Cardiac muscle cell (in vitro differentiated cells and primary cell): ENCODE measurements at regions not wholly inside any gene's neighbourhood (a gene's known extent, or its start where the extent isn't known, plus 50 kb on each side); places are given as distances from the start of the nearest gene placed in this dataset.

Source experiments
- DNase-seq, 2 donors: peaks; one replicate each; pipeline versions ENCODE4 v3.0.0 to v3.0.0-alpha.2; 2010 to 2017; ENCODE audit warnings: low read depth in 1 of 2, low spot score in 1 of 2
- H3K27ac ChIP-seq: fragments of 200-600 bp; sonication (generic); 2 replicates; pipeline ENCODE4 v1.5.1; 2016
- H3K27me3 ChIP-seq: fragments of 200-600 bp; sonication (generic); 2 replicates; pipeline ENCODE4 v1.6.0; 2016; ENCODE audit warnings: control low read depth
- H3K36me3 ChIP-seq: fragments of 200-600 bp; sonication (generic); 2 replicates; pipeline ENCODE4 v1.5.1; 2016; ENCODE audit warnings: control low read depth
- H3K4me1 ChIP-seq: fragments of 200-600 bp; sonication (generic); 2 replicates; pipeline ENCODE4 v1.8.1; 2017; ENCODE audit warnings: low read depth, mild to moderate bottlenecking, mixed run types
- H3K4me3 ChIP-seq: fragments of 200-600 bp; sonication (generic); 2 replicates; pipeline ENCODE4 v1.5.1; 2016; ENCODE audit warnings: mild to moderate bottlenecking
- H3K9me3 ChIP-seq: fragments of 200-600 bp; sonication (generic); 2 replicates; pipeline ENCODE4 v1.5.1; 2017; ENCODE audit warnings: low read depth, mild to moderate bottlenecking, control low read depth
- TF ChIP-seq, protein P1 (sequence below): IDR thresholded peaks from 2 replicates; pipeline ENCODE4 v1.5.1; 2012; ENCODE audit warnings: low read depth, mild to moderate bottlenecking, low read length

DNA sequence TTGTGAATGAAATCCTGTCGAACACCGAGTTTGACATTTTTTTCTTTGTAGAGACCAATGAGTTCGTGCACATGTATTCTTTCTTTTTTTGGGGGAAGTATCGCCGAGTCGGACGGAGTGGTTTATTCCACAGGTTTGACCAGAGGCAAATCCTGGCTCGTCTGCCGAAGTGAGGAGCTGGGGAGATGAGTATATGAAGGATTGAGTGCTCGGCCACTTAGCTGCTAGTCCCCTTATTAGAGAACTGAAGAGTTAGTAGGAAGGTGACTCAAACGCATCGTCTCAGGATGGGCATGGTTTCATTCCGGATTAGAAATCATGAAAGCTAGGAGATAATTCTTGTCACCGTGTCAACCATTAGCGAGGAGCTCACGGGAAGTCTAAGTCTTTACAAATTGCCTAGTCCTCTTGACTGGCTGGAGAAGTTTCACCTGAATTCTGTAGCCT lies 154.7 kb upstream of the GOLIM4 start:
- Histone ChIP-seq H3K9me3 (no peaks in the 10 kb centered on the region), H3K4me3 (peak overlapping the region; percentile 90), H3K36me3 (no peaks in the 10 kb centered on the region), H3K27ac (no peak overlapping the region), H3K4me1 (peaks cover 17% of the 10 kb centered on the region), H3K27me3 (no peaks in the 10 kb centered on the region)
- TF ChIP-seq, protein P1, sequence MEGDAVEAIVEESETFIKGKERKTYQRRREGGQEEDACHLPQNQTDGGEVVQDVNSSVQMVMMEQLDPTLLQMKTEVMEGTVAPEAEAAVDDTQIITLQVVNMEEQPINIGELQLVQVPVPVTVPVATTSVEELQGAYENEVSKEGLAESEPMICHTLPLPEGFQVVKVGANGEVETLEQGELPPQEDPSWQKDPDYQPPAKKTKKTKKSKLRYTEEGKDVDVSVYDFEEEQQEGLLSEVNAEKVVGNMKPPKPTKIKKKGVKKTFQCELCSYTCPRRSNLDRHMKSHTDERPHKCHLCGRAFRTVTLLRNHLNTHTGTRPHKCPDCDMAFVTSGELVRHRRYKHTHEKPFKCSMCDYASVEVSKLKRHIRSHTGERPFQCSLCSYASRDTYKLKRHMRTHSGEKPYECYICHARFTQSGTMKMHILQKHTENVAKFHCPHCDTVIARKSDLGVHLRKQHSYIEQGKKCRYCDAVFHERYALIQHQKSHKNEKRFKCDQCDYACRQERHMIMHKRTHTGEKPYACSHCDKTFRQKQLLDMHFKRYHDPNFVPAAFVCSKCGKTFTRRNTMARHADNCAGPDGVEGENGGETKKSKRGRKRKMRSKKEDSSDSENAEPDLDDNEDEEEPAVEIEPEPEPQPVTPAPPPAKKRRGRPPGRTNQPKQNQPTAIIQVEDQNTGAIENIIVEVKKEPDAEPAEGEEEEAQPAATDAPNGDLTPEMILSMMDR, result no peak
- DNase-seq, result peak; percentile 3 to 36

DNA sequence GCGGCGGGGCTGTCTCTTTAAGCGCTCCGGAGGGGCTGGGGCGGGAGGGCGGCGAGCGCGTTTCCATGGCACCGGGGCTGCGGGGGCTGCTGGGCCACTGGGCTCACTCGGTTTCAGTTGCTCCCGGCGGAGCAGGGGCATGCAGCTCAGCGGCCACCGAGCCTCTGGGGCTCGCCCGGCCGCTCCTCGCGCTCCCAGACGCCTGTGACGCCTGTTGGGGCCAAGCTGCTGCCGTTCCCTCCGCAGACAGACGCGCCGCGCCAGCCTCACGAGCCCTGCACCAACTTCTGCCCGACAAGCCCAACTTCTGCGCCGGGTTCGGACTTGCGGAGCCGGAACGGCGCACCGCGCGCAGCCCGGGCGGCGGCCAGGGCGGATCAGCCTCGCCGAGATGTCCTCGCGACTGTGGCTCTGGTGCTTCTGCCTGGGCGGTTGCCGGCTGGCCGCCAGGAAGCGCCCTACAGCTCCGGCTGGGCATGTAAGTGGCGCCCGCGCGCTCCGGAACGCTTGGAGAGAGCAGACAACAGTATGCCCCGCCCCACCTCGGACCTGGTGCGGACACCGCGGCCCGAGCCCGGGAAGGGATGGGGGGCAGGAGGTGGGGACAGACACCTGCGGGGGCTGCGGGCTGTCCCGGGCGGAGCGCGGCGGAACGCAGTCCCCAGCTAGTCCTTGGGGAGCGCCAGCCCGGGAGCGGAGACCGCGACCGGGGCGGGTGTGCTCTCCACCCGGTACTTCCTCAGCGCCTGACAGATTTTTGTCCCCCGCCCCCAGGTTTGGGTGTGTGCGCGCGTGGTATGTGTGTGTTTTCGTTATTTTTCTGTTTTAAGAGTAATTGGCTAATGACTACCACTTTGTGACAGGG lies 154.1 kb upstream of the GOLIM4 start:
- Histone ChIP-seq H3K36me3 (no peaks in the 10 kb centered on the region), H3K27me3 (no peaks in the 10 kb centered on the region), H3K4me3 (peak overlapping the region; percentile 90), H3K4me1 (peaks cover 17% of the 10 kb centered on the region), H3K27ac (peak overlapping the region; percentile 75), H3K9me3 (no peaks in the 10 kb centered on the region)
- DNase-seq, result peak; percentile 72 to 92
- TF ChIP-seq, protein P1, result peak; percentile 37

DNA sequence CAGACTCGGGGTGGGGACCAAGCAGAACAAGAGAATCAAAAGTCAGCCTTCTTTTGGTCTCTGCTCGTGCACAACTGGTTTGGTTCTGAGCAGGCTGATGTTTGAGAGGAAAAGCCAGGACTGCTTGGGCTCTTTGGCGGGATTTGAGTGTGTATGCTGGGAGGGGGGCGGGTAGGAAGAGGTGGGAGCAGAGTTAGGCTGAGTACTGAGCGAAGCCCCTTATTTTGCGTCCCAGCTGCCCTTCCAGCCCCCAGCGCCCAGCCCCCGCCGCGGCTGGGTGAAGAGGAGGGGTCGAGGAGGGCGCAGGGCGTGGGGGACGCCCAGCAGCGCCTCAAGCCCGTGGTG lies 153.5 kb upstream of the GOLIM4 start:
- Histone ChIP-seq H3K36me3 (no peaks in the 10 kb centered on the region), H3K9me3 (no peaks in the 10 kb centered on the region), H3K27me3 (no peaks in the 10 kb centered on the region), H3K4me3 (peak overlapping the region; percentile 90), H3K27ac (peak overlapping the region; percentile 75), H3K4me1 (peaks cover 17% of the 10 kb centered on the region)
- TF ChIP-seq, protein P1, result no peak
- DNase-seq, result peak in 1 of 2 donors; percentile 16

DNA sequence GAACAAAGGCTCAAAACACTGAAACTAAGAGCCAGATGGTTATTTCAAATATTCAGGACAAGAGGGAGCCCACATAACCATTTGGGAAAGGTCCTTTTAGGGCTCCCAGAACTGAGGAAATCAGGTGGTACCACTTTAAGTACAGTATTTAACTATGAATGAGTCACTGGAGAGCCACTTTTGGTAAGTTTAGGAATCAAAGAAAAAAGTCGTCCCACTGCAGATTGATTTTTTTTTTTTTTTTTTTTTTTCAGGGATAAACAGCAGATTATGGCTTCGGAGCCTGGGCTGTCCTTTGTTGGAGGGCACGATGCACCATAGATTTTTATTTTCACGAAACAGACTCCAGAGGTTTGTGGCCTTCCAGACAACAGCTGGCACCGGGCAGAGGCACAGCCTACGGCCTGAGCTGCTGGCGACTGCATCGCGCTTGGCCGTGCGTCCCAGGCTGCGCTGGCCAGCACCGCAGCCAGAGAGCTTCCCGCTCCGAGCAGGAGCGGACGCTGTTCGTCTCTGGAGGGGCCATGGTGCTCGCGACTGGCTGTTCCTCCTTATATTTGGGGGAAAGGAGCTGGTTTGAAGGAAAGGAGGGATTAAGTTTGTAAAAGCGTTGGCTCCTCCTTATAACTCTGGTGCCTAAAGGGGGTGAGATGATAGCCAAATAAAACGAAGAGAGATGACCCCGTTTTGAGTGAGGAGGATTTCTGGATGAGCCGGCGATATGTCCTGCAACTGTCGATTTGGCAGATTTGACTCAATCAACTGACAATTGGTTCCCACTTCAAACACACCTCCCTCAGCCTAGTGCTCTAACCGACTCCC lies 152.9 kb upstream of the GOLIM4 start:
- Histone ChIP-seq H3K4me3 (peak overlapping the region; percentile 90), H3K27me3 (no peaks in the 10 kb centered on the region), H3K4me1 (peaks cover 17% of the 10 kb centered on the region), H3K27ac (peak overlapping the region; percentile 75), H3K36me3 (no peaks in the 10 kb centered on the region), H3K9me3 (no peaks in the 10 kb centered on the region)
- peak; percentile 46 to 79 for DNase-seq
- TF ChIP-seq, protein P1, result no peak

DNA sequence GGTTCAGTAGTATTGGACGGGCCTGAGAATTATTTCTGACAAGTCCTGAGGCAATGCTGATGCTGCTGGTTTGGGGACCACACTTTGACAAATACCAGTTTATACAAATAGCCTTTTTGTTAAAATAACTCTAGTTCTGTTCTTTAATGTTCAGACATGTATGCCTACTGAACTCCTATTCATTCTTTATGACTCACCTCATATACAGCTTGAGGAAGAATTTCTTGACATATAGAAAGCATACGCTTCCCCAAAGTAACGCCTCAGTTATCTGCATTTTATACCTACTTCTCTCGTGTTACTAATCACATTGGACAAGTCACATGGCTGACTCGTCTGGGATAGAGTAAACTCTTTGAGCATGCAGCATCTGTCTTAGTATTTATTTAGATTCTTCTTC lies 145.4 kb upstream of the GOLIM4 start:
- Histone ChIP-seq H3K27ac (no peak overlapping the region), H3K27me3 (peaks cover 6% of the 10 kb centered on the region), H3K36me3 (no peaks in the 10 kb centered on the region), H3K9me3 (no peaks in the 10 kb centered on the region), H3K4me3 (no peak overlapping the region), H3K4me1 (no peaks in the 10 kb centered on the region)
- TF ChIP-seq, protein P1, result no peak
- no peak for DNase-seq
